ENCODE measurements at regions not wholly inside any gene's neighbourhood (a gene's known extent, or its start where the extent isn't known, plus 50 kb on each side); places are given as distances from the start of the nearest gene placed in this dataset.
"Not testable (repeated sequence)": the region's sequence is repeated elsewhere in the genome, so short reads cannot be mapped to it uniquely, and the experiment has no call there.

DNA sequence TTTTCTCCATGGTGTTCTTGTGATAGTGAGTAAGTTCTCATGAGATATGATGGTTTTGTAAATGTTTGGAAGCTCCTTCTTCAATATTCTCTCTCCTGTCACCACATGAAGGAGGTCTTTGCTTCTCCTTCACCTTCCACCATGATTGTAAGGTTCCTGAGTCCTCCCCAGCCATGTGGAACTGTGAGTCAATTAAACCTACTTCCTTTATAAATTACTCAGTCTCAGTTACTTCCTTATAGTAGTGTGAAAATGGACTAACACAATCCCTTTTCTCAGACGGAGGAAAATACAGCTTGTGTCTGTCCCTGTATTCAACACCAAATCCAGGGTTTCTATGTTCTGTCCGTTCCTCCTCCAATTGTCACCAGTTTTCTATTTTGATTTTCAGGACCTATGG, 181.0 kb downstream of the ALDH8A1 start:
- Histone ChIP-seq H3K4ac (ENCODE audit: low read depth, low read length) (no peak overlapping the region), H3K27ac (ENCODE audit: low read depth, low read length) (no peak overlapping the region), H3K4me1 (ENCODE audit: control insufficient read depth in 1 of 2, insufficient read depth in 2 of 2, low read length in 2 of 2) (no peaks in the 10 kb centered on the region), H3K27me3 (ENCODE audit: insufficient read depth, low read length) (no peaks in the 10 kb centered on the region), H2AK5ac (ENCODE audit: low read length) (no peak overlapping the region), H2AFZ (ENCODE audit: insufficient read depth, low read length, poor library complexity) (no peak overlapping the region), H3K9me3 (ENCODE audit: insufficient read depth, low read depth, low read length) (no peaks in the 10 kb centered on the region), H3K9ac (ENCODE audit: low read length) (no peak overlapping the region), H4K12ac (ENCODE audit: low read depth, low read length) (no peak overlapping the region), H3K18ac (ENCODE audit: low read length) (no peak overlapping the region), H2BK5ac (ENCODE audit: low read depth, low read length, poor library complexity) (no peak overlapping the region), H4K8ac (ENCODE audit: low read depth, low read length) (no peak overlapping the region), H3K4me2 (ENCODE audit: low read length) (no peak overlapping the region), H3K36me3 (ENCODE audit: control insufficient read depth in 1 of 2, insufficient read depth in 2 of 2, low read length in 2 of 2) (no peaks in the 10 kb centered on the region), H4K91ac (ENCODE audit: low read depth, low read length) (no peak overlapping the region), H2BK12ac (ENCODE audit: low read length) (no peak overlapping the region), H3K79me2 (ENCODE audit: control insufficient read depth, insufficient read depth, low read length, poor library complexity) (no peaks in the 10 kb centered on the region), H2BK120ac (ENCODE audit: insufficient read depth, low read length, poor library complexity) (no peak overlapping the region), H3K79me1 (ENCODE audit: low read length) (no peaks in the 10 kb centered on the region), H3K4me3 (ENCODE audit: low read depth, low read length) (no peak overlapping the region), H3K23ac (ENCODE audit: low read length) (no peak overlapping the region), H3K14ac (ENCODE audit: low read length) (no peak overlapping the region)
- no peak for DNase-seq
- WGBS (ENCODE audit: extremely low coverage, insufficient coverage, insufficient read length): no CpG with 5 or more reads among the region's 2 CpGs

DNA sequence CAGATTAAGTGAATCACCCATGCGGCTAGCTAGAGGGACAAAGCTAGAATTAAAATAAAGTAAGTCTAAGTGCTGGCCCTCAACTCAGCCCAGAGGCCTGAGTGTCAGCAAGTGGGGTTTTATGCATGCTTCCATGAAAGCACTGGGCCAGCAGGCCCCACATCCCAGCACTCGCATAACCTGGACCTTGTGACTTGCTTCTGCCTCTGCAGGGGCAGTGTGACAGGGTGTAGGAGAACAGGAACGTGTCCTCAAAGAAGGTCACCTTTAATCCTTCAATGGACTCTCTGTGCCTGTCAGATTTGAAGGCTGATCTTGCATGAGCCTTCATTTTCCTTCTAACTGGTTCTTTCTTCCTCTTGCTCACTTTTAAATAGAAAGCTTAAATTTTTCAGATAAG, 183.4 kb downstream of the ALDH8A1 start:
- H3K23ac ChIP-seq (ENCODE audit: low read length): no peak overlapping the region
- H2AK5ac ChIP-seq (ENCODE audit: low read length): no peak overlapping the region
- H2AFZ ChIP-seq (ENCODE audit: insufficient read depth, low read length, poor library complexity): no peak overlapping the region
- no peaks in the 10 kb centered on the region for H3K27me3 ChIP-seq (ENCODE audit: insufficient read depth, low read length)
- no peaks in the 10 kb centered on the region for H3K4me1 ChIP-seq (ENCODE audit: control insufficient read depth in 1 of 2, insufficient read depth in 2 of 2, low read length in 2 of 2)
- H3K36me3 ChIP-seq (ENCODE audit: control insufficient read depth in 1 of 2, insufficient read depth in 2 of 2, low read length in 2 of 2): no peaks in the 10 kb centered on the region
- H3K14ac ChIP-seq (ENCODE audit: low read length): no peak overlapping the region
- no peak overlapping the region for H2BK120ac ChIP-seq (ENCODE audit: insufficient read depth, low read length, poor library complexity)
- no peak overlapping the region for H3K4ac ChIP-seq (ENCODE audit: low read depth, low read length)
- H4K8ac ChIP-seq (ENCODE audit: low read depth, low read length): no peak overlapping the region
- H3K27ac ChIP-seq (ENCODE audit: low read depth, low read length): no peak overlapping the region
- no peak overlapping the region for H2BK12ac ChIP-seq (ENCODE audit: low read length)
- no peak overlapping the region for H3K4me2 ChIP-seq (ENCODE audit: low read length)
- no peak for DNase-seq
- H4K12ac ChIP-seq (ENCODE audit: low read depth, low read length): no peak overlapping the region
- H4K91ac ChIP-seq (ENCODE audit: low read depth, low read length): no peak overlapping the region
- WGBS (ENCODE audit: extremely low coverage, insufficient coverage, insufficient read length): no CpG with 5 or more reads among the region's 3 CpGs
- H3K4me3 ChIP-seq (ENCODE audit: low read depth, low read length): no peak overlapping the region
- no peaks in the 10 kb centered on the region for H3K79me1 ChIP-seq (ENCODE audit: low read length)
- no peaks in the 10 kb centered on the region for H3K9me3 ChIP-seq (ENCODE audit: insufficient read depth, low read depth, low read length)
- H3K9ac ChIP-seq (ENCODE audit: low read length): no peak overlapping the region
- H3K18ac ChIP-seq (ENCODE audit: low read length): no peak overlapping the region
- no peaks in the 10 kb centered on the region for H3K79me2 ChIP-seq (ENCODE audit: control insufficient read depth, insufficient read depth, low read length, poor library complexity)
- H2BK5ac ChIP-seq (ENCODE audit: low read depth, low read length, poor library complexity): no peak overlapping the region

DNA sequence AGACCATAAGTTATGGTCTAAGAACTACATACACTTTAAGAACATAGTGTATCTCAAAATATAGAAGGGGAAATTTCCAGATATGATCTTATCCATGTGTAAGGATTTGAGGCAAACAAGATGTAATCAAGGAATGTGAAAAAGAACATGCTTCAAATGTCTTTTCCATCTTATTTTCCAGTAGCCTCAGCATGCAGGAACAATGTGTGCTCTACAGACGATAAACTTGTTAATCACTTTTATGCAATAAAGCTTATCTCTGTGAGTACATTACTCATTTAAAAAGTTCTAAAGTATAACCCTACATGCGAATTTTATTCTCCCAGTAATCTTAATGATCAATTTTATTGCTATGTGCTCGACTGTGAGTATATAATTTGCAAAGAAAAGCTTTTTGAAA, 185.2 kb downstream of the ALDH8A1 start:
- H2BK5ac ChIP-seq (ENCODE audit: low read depth, low read length, poor library complexity): no peak overlapping the region
- H4K91ac ChIP-seq (ENCODE audit: low read depth, low read length): no peak overlapping the region
- no peak overlapping the region for H3K4ac ChIP-seq (ENCODE audit: low read depth, low read length)
- no peak overlapping the region for H3K9ac ChIP-seq (ENCODE audit: low read length)
- peak in 1 of 2 donors; percentile 54 for DNase-seq
- no peak overlapping the region for H3K18ac ChIP-seq (ENCODE audit: low read length)
- no peaks in the 10 kb centered on the region for H3K4me1 ChIP-seq (ENCODE audit: control insufficient read depth in 1 of 2, insufficient read depth in 2 of 2, low read length in 2 of 2)
- no peak overlapping the region for H3K14ac ChIP-seq (ENCODE audit: low read length)
- H3K27ac ChIP-seq (ENCODE audit: low read depth, low read length): no peak overlapping the region
- no peaks in the 10 kb centered on the region for H3K79me2 ChIP-seq (ENCODE audit: control insufficient read depth, insufficient read depth, low read length, poor library complexity)
- no peaks in the 10 kb centered on the region for H3K27me3 ChIP-seq (ENCODE audit: insufficient read depth, low read length)
- no peaks in the 10 kb centered on the region for H3K9me3 ChIP-seq (ENCODE audit: insufficient read depth, low read depth, low read length)
- H3K4me2 ChIP-seq (ENCODE audit: low read length): no peak overlapping the region
- H2AFZ ChIP-seq (ENCODE audit: insufficient read depth, low read length, poor library complexity): no peak overlapping the region
- H4K12ac ChIP-seq (ENCODE audit: low read depth, low read length): no peak overlapping the region
- no peak overlapping the region for H4K8ac ChIP-seq (ENCODE audit: low read depth, low read length)
- WGBS (ENCODE audit: extremely low coverage, insufficient coverage, insufficient read length): no CpG with 5 or more reads among the region's 3 CpGs
- no peak overlapping the region for H2BK12ac ChIP-seq (ENCODE audit: low read length)
- no peaks in the 10 kb centered on the region for H3K36me3 ChIP-seq (ENCODE audit: control insufficient read depth in 1 of 2, insufficient read depth in 2 of 2, low read length in 2 of 2)
- no peaks in the 10 kb centered on the region for H3K79me1 ChIP-seq (ENCODE audit: low read length)
- H3K23ac ChIP-seq (ENCODE audit: low read length): no peak overlapping the region
- H2BK120ac ChIP-seq (ENCODE audit: insufficient read depth, low read length, poor library complexity): no peak overlapping the region
- no peak overlapping the region for H3K4me3 ChIP-seq (ENCODE audit: low read depth, low read length)
- no peak overlapping the region for H2AK5ac ChIP-seq (ENCODE audit: low read length)

DNA sequence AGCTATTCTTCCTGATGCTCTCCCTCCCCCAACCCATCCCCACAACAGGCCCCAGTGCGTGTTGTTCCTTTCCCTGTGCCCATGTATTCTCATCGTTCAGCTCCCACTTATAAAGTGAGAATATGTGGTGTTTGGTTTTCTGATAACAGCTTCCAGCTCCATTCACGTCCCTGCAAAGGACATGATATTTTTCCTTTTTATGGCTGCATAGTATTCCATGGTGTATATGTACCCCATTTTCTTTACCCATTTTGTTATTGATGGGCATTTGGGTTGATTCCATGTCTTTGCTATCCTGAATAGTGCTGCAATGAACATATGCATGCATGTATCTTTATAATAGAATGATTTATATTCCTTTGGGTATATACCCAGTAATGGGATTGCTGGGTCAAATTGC, 186.3 kb downstream of the ALDH8A1 start:
- H3K4ac ChIP-seq (ENCODE audit: low read depth, low read length); H3K27ac ChIP-seq (ENCODE audit: low read depth, low read length); H2AFZ ChIP-seq (ENCODE audit: insufficient read depth, low read length, poor library complexity); H3K79me2 ChIP-seq (ENCODE audit: control insufficient read depth, insufficient read depth, low read length, poor library complexity); DNase-seq; H3K36me3 ChIP-seq (ENCODE audit: control insufficient read depth in 1 of 2, insufficient read depth in 2 of 2, low read length in 2 of 2); H3K9me3 ChIP-seq (ENCODE audit: insufficient read depth, low read depth, low read length); H3K14ac ChIP-seq (ENCODE audit: low read length); H4K12ac ChIP-seq (ENCODE audit: low read depth, low read length); H3K79me1 ChIP-seq (ENCODE audit: low read length); H3K4me2 ChIP-seq (ENCODE audit: low read length); H4K8ac ChIP-seq (ENCODE audit: low read depth, low read length); H3K9ac ChIP-seq (ENCODE audit: low read length); H2BK120ac ChIP-seq (ENCODE audit: insufficient read depth, low read length, poor library complexity); H2BK5ac ChIP-seq (ENCODE audit: low read depth, low read length, poor library complexity); H3K27me3 ChIP-seq (ENCODE audit: insufficient read depth, low read length); H3K18ac ChIP-seq (ENCODE audit: low read length); H4K91ac ChIP-seq (ENCODE audit: low read depth, low read length); H3K4me1 ChIP-seq (ENCODE audit: control insufficient read depth in 1 of 2, insufficient read depth in 2 of 2, low read length in 2 of 2); H3K23ac ChIP-seq (ENCODE audit: low read length); H2AK5ac ChIP-seq (ENCODE audit: low read length); H2BK12ac ChIP-seq (ENCODE audit: low read length); H3K4me3 ChIP-seq (ENCODE audit: low read depth, low read length): not testable (repeated sequence)
- WGBS (ENCODE audit: extremely low coverage, insufficient coverage, insufficient read length): no CpG with 5 or more reads among the region's 3 CpGs
